ENCODE measurements at regions not wholly inside any gene's neighbourhood (a gene's known extent, or its start where the extent isn't known, plus 50 kb on each side); places are given as distances from the start of the nearest gene placed in this dataset.
A peak's percentile ranks its signal among the peaks of the same experiment; 100 is the strongest.
"Not testable (repeated sequence)": the region's sequence is repeated elsewhere in the genome, so short reads cannot be mapped to it uniquely, and the experiment has no call there.

DNA sequence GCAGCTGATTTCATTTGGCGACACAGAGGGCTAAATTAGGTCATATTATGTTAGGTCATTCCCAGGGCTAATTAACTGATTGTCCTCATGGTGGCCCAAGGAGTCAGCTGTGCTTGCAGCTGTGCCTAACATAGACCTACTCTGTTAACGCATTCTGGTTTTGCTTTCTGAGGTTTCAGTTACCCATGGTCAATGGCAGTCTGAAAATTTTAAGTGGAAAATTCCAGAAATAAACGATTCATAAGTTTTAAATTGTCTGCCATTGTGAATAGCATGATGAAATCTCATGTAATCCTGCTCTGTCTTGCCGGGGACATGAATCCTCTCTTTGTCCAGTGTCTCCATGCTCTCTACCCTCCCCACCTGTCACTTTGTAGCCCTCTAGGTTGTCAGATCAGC lies 168.7 kb downstream of the KCNS3 start:
- no peak for DNase-seq (ENCODE audit: low spot score)

DNA sequence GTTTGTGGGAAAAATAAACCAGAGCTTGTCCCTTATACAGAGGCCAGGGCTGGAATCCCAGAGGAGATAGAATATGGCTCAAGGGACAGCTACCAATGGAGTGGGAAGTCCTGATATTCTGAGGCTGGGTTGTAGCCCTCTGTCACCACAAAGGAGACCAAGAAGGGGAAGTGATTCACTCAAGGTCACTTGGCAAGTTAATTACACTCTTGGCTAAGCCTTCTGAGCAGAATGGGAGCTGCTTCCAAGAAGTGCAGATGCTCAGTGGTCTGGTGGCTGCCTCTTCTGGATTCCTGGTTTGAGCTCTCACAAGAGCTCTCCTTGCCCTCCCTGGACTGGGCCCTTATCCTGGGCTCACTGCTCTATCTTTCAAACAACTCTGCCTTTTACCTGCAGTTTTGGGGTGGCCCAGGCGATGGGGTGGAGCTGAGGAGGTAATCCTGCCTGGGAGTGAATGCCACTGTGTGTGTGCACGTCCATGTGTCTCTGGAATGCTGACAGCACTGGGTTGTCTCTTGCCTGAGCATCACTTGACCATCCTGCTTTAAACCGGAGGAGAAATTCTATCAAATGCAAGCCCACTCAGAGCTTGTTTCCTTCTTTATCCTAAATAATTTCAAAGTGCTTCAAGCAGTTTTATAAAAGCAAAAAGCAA lies 168.2 kb downstream of the KCNS3 start:
- CTCF ChIA-PET, result interaction anchor here (0.6 kb wide), 1 partner anchor 1439 kb away, joined by 3 read pairs; no protein-coding TSS in a partner anchor

More for the DNA sequence above, 168.7 kb downstream of the KCNS3 start:
- CTCF ChIA-PET, result interaction anchor here (0.6 kb wide), 1 partner anchor 1439 kb away, joined by 3 read pairs; no protein-coding TSS in a partner anchor
- TF ChIP-seq, protein P1, sequence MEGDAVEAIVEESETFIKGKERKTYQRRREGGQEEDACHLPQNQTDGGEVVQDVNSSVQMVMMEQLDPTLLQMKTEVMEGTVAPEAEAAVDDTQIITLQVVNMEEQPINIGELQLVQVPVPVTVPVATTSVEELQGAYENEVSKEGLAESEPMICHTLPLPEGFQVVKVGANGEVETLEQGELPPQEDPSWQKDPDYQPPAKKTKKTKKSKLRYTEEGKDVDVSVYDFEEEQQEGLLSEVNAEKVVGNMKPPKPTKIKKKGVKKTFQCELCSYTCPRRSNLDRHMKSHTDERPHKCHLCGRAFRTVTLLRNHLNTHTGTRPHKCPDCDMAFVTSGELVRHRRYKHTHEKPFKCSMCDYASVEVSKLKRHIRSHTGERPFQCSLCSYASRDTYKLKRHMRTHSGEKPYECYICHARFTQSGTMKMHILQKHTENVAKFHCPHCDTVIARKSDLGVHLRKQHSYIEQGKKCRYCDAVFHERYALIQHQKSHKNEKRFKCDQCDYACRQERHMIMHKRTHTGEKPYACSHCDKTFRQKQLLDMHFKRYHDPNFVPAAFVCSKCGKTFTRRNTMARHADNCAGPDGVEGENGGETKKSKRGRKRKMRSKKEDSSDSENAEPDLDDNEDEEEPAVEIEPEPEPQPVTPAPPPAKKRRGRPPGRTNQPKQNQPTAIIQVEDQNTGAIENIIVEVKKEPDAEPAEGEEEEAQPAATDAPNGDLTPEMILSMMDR (conservative IDR thresholded peaks at IDR 0.05; ENCODE audit: low read depth), result no peak
- POLR2A ChIA-PET (ENCODE audit: low non-redundant PET), result no interaction called here
- no peak overlapping the region for H3K27ac ChIP-seq

DNA sequence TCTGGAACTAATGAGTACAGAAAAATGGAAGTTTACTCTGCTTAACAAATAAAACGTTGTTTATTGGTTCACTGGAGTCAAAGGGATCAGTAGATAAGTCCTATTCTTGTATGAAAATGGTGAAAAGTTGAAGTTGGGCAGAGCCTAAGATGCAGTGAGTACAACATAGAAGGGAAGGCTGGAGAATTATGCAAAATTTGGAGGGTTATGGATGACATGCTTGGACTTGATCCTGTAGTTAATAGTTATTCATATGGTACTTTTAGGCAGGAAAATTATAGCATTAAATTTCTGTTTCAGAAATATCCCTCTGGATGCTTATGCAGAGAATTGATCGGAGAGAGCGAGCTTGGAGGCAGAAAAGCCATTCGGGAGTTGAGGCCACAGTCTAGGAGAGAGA lies 167.6 kb downstream of the KCNS3 start:
- CTCF ChIA-PET, result no interaction called here
- DNase-seq (ENCODE audit: low spot score), result no peak
- POLR2A ChIA-PET (ENCODE audit: low non-redundant PET), result no interaction called here
- TF ChIP-seq, protein P1 (conservative IDR thresholded peaks at IDR 0.05; ENCODE audit: low read depth), result no peak
- no peak overlapping the region for H3K27ac ChIP-seq

More for the DNA sequence above, 168.2 kb downstream of the KCNS3 start:
- TF ChIP-seq, protein P1 (conservative IDR thresholded peaks at IDR 0.05; ENCODE audit: low read depth), result no peak
- POLR2A ChIA-PET (ENCODE audit: low non-redundant PET), result no interaction called here
- H3K27ac ChIP-seq, result peak overlapping the region; percentile 48; the same call in 1 of the 2 replicates
- no peak for DNase-seq (ENCODE audit: low spot score)

DNA sequence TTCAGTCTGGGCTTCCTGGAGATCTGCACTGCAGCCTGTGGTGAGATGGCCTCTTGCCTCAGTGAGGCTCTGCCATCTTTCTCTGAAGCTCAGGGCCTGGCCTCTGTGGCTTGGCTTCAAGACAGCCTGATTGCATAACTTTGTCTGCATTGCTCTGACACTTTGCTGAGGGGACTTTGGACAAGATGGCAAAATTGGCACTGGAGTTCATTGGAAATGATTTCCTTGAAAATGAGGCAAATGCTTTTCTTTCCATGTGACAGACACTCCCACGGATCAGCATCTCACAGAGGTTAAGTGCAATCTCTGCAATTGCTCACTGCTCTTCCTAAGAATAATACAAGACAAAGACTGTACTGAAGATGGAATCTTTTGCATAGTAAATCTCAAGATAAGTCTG lies 166.8 kb downstream of the KCNS3 start:
- POLR2A ChIA-PET (ENCODE audit: low non-redundant PET), result no interaction called here
- no peak for DNase-seq (ENCODE audit: low spot score)
- TF ChIP-seq, protein P1 (conservative IDR thresholded peaks at IDR 0.05; ENCODE audit: low read depth), result no peak
- H3K27ac ChIP-seq, result no peak overlapping the region
- CTCF ChIA-PET, result interaction anchor here (0.8 kb wide), 1 partner anchor 1183 kb away, joined by 4 read pairs; no protein-coding TSS in a partner anchor

DNA sequence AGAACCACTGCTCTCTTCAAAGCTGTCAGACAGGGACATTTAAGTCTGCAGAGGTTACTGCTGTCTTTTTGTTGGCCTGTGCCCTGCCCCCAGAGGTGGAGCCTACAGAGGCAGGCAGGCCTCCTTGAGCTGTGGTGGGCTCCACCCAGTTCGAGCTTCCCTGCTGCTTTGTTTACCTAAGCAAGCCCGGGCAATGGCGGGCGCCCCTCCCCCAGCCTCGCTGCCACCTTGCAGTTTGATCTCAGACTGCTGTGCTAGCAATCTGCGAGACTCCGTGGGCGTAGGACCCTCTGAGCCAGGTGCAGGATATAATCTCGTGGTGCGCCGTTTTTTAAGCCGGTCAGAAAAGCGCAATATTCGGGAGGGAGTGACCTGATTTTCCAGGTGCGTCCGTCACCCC lies 138.9 kb downstream of the KCNS3 start:
- DNase-seq (ENCODE audit: low spot score); POLR2A ChIA-PET (ENCODE audit: low non-redundant PET); H3K27ac ChIP-seq; CTCF ChIA-PET: not testable (repeated sequence)

DNA sequence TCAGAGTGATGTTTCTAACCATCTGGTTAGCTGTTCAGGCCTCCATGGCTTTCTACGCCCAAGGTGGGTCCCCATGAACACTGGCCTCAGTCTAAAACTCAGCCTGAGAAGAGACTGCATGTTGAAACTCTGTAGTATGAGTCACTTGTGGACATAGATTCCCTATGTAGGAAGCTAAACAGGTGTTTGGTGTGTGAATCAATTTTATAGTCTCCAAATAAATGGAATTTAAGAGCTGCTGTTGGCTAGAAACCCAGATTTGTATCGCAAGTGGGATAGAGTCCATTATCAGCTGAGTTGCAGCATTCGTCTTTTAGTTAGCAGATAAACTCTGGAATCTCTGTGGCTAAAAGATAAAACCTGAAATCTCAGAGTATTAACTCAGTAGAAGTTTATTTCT lies 131.4 kb downstream of the KCNS3 start:
- TF ChIP-seq, protein P1 (conservative IDR thresholded peaks at IDR 0.05; ENCODE audit: low read depth), result no peak
- ChIA-PET CTCF (interaction anchor here (0.6 to 0.8 kb wide), 2 partner anchors 19 to 83 kb away, joined by 3 read pairs; no protein-coding TSS in a partner anchor), POLR2A (ENCODE audit: low non-redundant PET) (no interaction called here)
- DNase-seq (ENCODE audit: low spot score), result no peak
- no peak overlapping the region for H3K27ac ChIP-seq

DNA sequence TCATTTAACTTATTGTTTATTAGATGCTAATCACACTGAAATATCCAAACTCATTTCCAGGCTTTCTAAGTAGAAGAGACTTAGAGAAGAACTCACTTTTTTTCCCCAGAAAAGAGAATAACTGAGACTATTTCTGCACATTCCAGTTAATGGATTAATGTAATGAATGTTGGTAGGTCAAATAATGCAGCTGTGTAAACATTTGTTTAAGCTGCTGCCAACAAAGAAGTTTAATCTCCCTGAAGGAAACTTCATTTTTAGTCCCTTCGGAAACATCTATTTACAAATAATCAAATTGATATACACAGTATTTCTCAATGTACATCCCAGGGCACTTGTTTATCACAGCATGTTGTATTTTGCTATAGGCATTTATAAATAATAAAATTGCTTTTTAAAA lies 126.9 kb downstream of the KCNS3 start:
- TF ChIP-seq, protein P1 (conservative IDR thresholded peaks at IDR 0.05; ENCODE audit: low read depth), result no peak
- DNase-seq (ENCODE audit: low spot score), result no peak
- POLR2A ChIA-PET (ENCODE audit: low non-redundant PET), result no interaction called here
- H3K27ac ChIP-seq, result no peak overlapping the region
- CTCF ChIA-PET, result interaction anchor here (0.7 kb wide), 1 partner anchor 319 kb away, joined by 3 read pairs; no protein-coding TSS in a partner anchor
